Stomach (tissue), 4 donors: ENCODE measurements at regions not wholly inside any gene's neighbourhood (a gene's known extent, or its start where the extent isn't known, plus 50 kb on each side); places are given as distances from the start of the nearest gene placed in this dataset.

Experiments used
- CTCF ChIP-seq, 7 experiments: fragments of 450-650 bp in 4 of 7; fragments of 200-600 bp in 3 of 7; sonication (generic) in 3 of 7; IDR thresholded peaks; one replicate each; pipeline ENCODE4 v1.5.1; 2016 to 2019; ENCODE audit warnings: antibody characterized with exemption in 7 of 7, control low read depth in 2 of 7, mild to moderate bottlenecking in 1 of 7
- EP300 ChIP-seq: sonication (generic); formaldehyde crosslinking; IDR thresholded peaks from one replicate; pipeline ENCODE4 v1.6.1; 2017; ENCODE audit warnings: antibody characterized with exemption
- POLR2A ChIP-seq, 4 donors: fragments of 450-650 bp; IDR thresholded peaks; one replicate each; pipeline ENCODE4 v1.6.1; 2016; ENCODE audit warnings: antibody characterized with exemption in 4 of 4, control low read depth in 2 of 4, mild to moderate bottlenecking in 1 of 4, moderate library complexity in 1 of 4

GRCh38 chr14:27546111-27546510 is 948.3 kb upstream of the NOVA1 start:
- no peak for TF ChIP-seq POLR2A (IDR thresholded peaks at IDR 0.05)
- TF ChIP-seq CTCF (IDR thresholded peaks at IDR 0.05) = no peak
- TF ChIP-seq EP300 = no peak
